ENCODE measurements at regions not wholly inside any gene's neighbourhood (a gene's known extent, or its start where the extent isn't known, plus 50 kb on each side); places are given as distances from the start of the nearest gene placed in this dataset.

DNA sequence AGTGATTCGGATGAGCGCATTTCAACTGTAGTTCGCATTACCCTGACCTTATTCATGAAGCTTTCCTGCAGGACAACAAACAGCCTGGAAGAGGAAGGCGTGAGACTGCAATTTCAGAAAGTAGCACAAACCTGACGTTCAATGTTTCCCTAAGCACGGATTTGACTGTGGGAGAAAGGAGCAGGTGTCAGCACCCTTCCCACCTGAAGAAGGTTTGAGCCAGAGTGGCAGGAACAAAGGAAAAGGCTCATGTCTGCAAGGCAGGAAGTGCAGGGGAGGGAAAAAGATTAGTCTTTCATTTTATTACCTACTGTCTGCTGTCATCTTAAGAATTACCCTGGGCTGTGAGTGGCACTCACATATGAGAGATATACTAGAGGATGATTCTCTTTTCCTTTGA, 114.0 kb downstream of the MED10 start:
- TF ChIP-seq POLR2A (IDR thresholded peaks at IDR 0.05; ENCODE audit: extremely low read depth, insufficient read length), result no peak
- TF ChIP-seq, protein P1, sequence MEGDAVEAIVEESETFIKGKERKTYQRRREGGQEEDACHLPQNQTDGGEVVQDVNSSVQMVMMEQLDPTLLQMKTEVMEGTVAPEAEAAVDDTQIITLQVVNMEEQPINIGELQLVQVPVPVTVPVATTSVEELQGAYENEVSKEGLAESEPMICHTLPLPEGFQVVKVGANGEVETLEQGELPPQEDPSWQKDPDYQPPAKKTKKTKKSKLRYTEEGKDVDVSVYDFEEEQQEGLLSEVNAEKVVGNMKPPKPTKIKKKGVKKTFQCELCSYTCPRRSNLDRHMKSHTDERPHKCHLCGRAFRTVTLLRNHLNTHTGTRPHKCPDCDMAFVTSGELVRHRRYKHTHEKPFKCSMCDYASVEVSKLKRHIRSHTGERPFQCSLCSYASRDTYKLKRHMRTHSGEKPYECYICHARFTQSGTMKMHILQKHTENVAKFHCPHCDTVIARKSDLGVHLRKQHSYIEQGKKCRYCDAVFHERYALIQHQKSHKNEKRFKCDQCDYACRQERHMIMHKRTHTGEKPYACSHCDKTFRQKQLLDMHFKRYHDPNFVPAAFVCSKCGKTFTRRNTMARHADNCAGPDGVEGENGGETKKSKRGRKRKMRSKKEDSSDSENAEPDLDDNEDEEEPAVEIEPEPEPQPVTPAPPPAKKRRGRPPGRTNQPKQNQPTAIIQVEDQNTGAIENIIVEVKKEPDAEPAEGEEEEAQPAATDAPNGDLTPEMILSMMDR (IDR thresholded peaks at IDR 0.05; ENCODE audit: low read depth, low read length), result no peak

Data from NB4 (cell line).